Activated T-cell treated with anti-CD3 and anti-CD28 coated beads, Interleukin-2, amount 50 U/mL, for 72 hours (primary cell): ENCODE measurements at regions not wholly inside any gene's neighbourhood (a gene's known extent, or its start where the extent isn't known, plus 50 kb on each side); places are given as distances from the start of the nearest gene placed in this dataset.

Experiments used
- ATAC-seq, 2 donors: fragments of 150-1000 bp; cut with Tn5 transposase; replicated peaks in 1 of 2; 2 replicates each; pipeline ENCODE4 v1.10.0; 2021; ENCODE audit warnings: moderate library complexity in 2 of 2, mild to moderate bottlenecking in 1 of 2
- DNase-seq, 2 donors: peaks; one replicate each; pipeline ENCODE4 v3.0.0; 2021 to 2022; ENCODE audit warnings: mixed read lengths in 1 of 2
- H3K27ac Mint-ChIP-seq: one replicate; pipeline ENCODE4 v1.8.0; 2022; ENCODE audit warnings: mild to moderate bottlenecking, moderate library complexity, mixed read lengths
- H3K27me3 Mint-ChIP-seq: one replicate; pipeline ENCODE4 v1.8.0; 2022; ENCODE audit warnings: low read depth, mixed read lengths
- H3K36me3 Mint-ChIP-seq, 2 donors: one replicate each; pipeline ENCODE4 v1.8.0; 2022; ENCODE audit warnings: mixed read lengths in 2 of 2, mild to moderate bottlenecking in 1 of 2; ENCODE audit not compliant: insufficient read depth in 2 of 2
- H3K4me1 Mint-ChIP-seq: one replicate; pipeline ENCODE4 v1.8.0; 2022; ENCODE audit warnings: low read depth, mixed read lengths
- H3K4me3 Mint-ChIP-seq, 2 donors: one replicate each; pipeline ENCODE4 v1.8.0; 2022; ENCODE audit warnings: mild to moderate bottlenecking in 2 of 2, mixed read lengths in 2 of 2, moderate library complexity in 2 of 2
- H3K9me3 Mint-ChIP-seq, 2 donors: one replicate each; pipeline ENCODE4 v1.8.0; 2022; ENCODE audit warnings: mixed read lengths in 2 of 2

GRCh38 chr2:3078684-3079083 is 298.9 kb downstream of the EIPR1 start:
- Mint-ChIP-seq H3K4me1 (no peaks in the 10 kb centered on the region), H3K27me3 (peaks cover 14% of the 10 kb centered on the region), H3K9me3 (no peaks in the 10 kb centered on the region), H3K36me3 (peaks cover 2 to 4% of the 10 kb centered on the region in 2 donors), H3K27ac (no peak overlapping the region), H3K4me3 (no peak overlapping the region)
- no peak for DNase-seq
- no peak for ATAC-seq

- ATAC-seq = no peak
- H3K9me3 Mint-ChIP-seq = no peaks in the 10 kb centered on the region
- DNase-seq = no peak
These were observed 300.6 kb downstream of the EIPR1 start for GRCh38 chr2:3076848-3077642.

GRCh38 chr2:3075991-3076340 is 301.7 kb downstream of the EIPR1 start:
- Mint-ChIP-seq H3K4me1 (no peaks in the 10 kb centered on the region), H3K9me3 (no peaks in the 10 kb centered on the region), H3K36me3 (no peaks in the 10 kb centered on the region), H3K27me3 (peaks cover 7% of the 10 kb centered on the region), H3K4me3 (no peak overlapping the region), H3K27ac (no peak overlapping the region)
- DNase-seq (no peak), ATAC-seq (no peak)

More at GRCh38 chr2:3076848-3077642, 300.6 kb downstream of the EIPR1 start:
- H3K4me1 Mint-ChIP-seq = no peaks in the 10 kb centered on the region
- no peak overlapping the region for H3K4me3 Mint-ChIP-seq
- H3K27me3 Mint-ChIP-seq = peaks cover 7% of the 10 kb centered on the region
- no peaks in the 10 kb centered on the region for H3K36me3 Mint-ChIP-seq
- no peak overlapping the region for H3K27ac Mint-ChIP-seq

GRCh38 chr2:3075316-3075990 is 302.2 kb downstream of the EIPR1 start:
- ATAC-seq = no peak
- H3K9me3 Mint-ChIP-seq = no peaks in the 10 kb centered on the region
- no peak for DNase-seq
- peaks cover 7% of the 10 kb centered on the region for H3K27me3 Mint-ChIP-seq
- H3K4me3 Mint-ChIP-seq = no peak overlapping the region
- no peaks in the 10 kb centered on the region for H3K36me3 Mint-ChIP-seq
- no peak overlapping the region for H3K27ac Mint-ChIP-seq
- H3K4me1 Mint-ChIP-seq = no peaks in the 10 kb centered on the region

GRCh38 chr2:3073704-3074103 is 303.9 kb downstream of the EIPR1 start:
- DNase-seq (no peak), ATAC-seq (no peak)
- Mint-ChIP-seq H3K9me3 (no peaks in the 10 kb centered on the region), H3K36me3 (no peaks in the 10 kb centered on the region), H3K4me1 (no peaks in the 10 kb centered on the region), H3K27ac (no peak overlapping the region), H3K27me3 (peaks cover 4% of the 10 kb centered on the region), H3K4me3 (no peak overlapping the region)

- no peaks in the 10 kb centered on the region for H3K36me3 Mint-ChIP-seq
- ATAC-seq (no peak), DNase-seq (no peak)
- no peak overlapping the region for H3K27ac Mint-ChIP-seq
- no peaks in the 10 kb centered on the region for H3K9me3 Mint-ChIP-seq
- no peak overlapping the region for H3K4me3 Mint-ChIP-seq
- no peaks in the 10 kb centered on the region for H3K27me3 Mint-ChIP-seq
- no peaks in the 10 kb centered on the region for H3K4me1 Mint-ChIP-seq
These were observed 304.5 kb downstream of the EIPR1 start for GRCh38 chr2:3073041-3073595.

- Mint-ChIP-seq H3K27ac (no peak overlapping the region), H3K4me3 (no peak overlapping the region), H3K9me3 (no peaks in the 10 kb centered on the region), H3K27me3 (no peaks in the 10 kb centered on the region), H3K36me3 (no peaks in the 10 kb centered on the region), H3K4me1 (no peaks in the 10 kb centered on the region)
- ATAC-seq (no peak), DNase-seq (no peak)
These were observed 305.8 kb downstream of the EIPR1 start for GRCh38 chr2:3071685-3072263.

- Mint-ChIP-seq H3K36me3 (no peaks in the 10 kb centered on the region), H3K4me1 (no peaks in the 10 kb centered on the region)
These were observed 310.8 kb downstream of the EIPR1 start for GRCh38 chr2:3066831-3067230.

GRCh38 chr2:3065928-3066327 is 311.7 kb downstream of the EIPR1 start:
- Mint-ChIP-seq H3K27me3 (no peaks in the 10 kb centered on the region), H3K36me3 (no peaks in the 10 kb centered on the region), H3K4me1 (no peaks in the 10 kb centered on the region), H3K9me3 (peaks cover 0 to 4% of the 10 kb centered on the region in 2 donors), H3K27ac (no peak overlapping the region), H3K4me3 (no peak overlapping the region)
- DNase-seq = no peak
- no peak for ATAC-seq

More at GRCh38 chr2:3066831-3067230, 310.8 kb downstream of the EIPR1 start:
- H3K9me3 Mint-ChIP-seq = peaks cover 0 to 4% of the 10 kb centered on the region in 2 donors
- ATAC-seq (no peak), DNase-seq (no peak)
- H3K27me3 Mint-ChIP-seq = no peaks in the 10 kb centered on the region
- H3K4me3 Mint-ChIP-seq = no peak overlapping the region
- no peak overlapping the region for H3K27ac Mint-ChIP-seq

GRCh38 chr2:3062476-3063260 is 314.9 kb downstream of the EIPR1 start:
- H3K36me3 Mint-ChIP-seq = no peaks in the 10 kb centered on the region
- H3K4me1 Mint-ChIP-seq = no peaks in the 10 kb centered on the region
- ATAC-seq (no peak), DNase-seq (no peak)
- no peak overlapping the region for H3K27ac Mint-ChIP-seq
- H3K9me3 Mint-ChIP-seq = peaks cover 2 to 6% of the 10 kb centered on the region in 2 donors
- H3K27me3 Mint-ChIP-seq = no peaks in the 10 kb centered on the region
- no peak overlapping the region for H3K4me3 Mint-ChIP-seq

GRCh38 chr2:3060049-3060448 is 317.6 kb downstream of the EIPR1 start:
- H3K27ac Mint-ChIP-seq = no peak overlapping the region
- H3K4me3 Mint-ChIP-seq = no peak overlapping the region
- peaks cover 7 to 12% of the 10 kb centered on the region in 2 donors for H3K9me3 Mint-ChIP-seq
- no peaks in the 10 kb centered on the region for H3K27me3 Mint-ChIP-seq
- DNase-seq = no peak
- H3K4me1 Mint-ChIP-seq = no peaks in the 10 kb centered on the region
- no peaks in the 10 kb centered on the region for H3K36me3 Mint-ChIP-seq
- no peak for ATAC-seq

GRCh38 chr2:3059141-3059925 is 318.3 kb downstream of the EIPR1 start:
- no peaks in the 10 kb centered on the region for H3K4me1 Mint-ChIP-seq
- no peaks in the 10 kb centered on the region for H3K36me3 Mint-ChIP-seq
- H3K27me3 Mint-ChIP-seq = no peaks in the 10 kb centered on the region
- no peak overlapping the region for H3K4me3 Mint-ChIP-seq
- ATAC-seq (no peak), DNase-seq (no peak)
- peaks cover 7 to 8% of the 10 kb centered on the region in 2 donors for H3K9me3 Mint-ChIP-seq
- H3K27ac Mint-ChIP-seq = no peak overlapping the region
